SU-DHL-6 (cell line): ENCODE measurements at regions not wholly inside any gene's neighbourhood (a gene's known extent, or its start where the extent isn't known, plus 50 kb on each side); places are given as distances from the start of the nearest gene placed in this dataset.

Experiments
- H2AFZ ChIP-seq: fragments of 200-600 bp; sonication (generic); 2 replicates; pipeline ENCODE4 v1.6.1; 2014; ENCODE audit warnings: low read depth, mild to moderate bottlenecking, moderate library complexity, mixed read lengths, antibody characterized with exemption, low read length; ENCODE audit not compliant: severe bottlenecking
- H3F3A ChIP-seq: fragments of 200-600 bp; shearing (Covaris generic); 2 replicates; pipeline ENCODE4 v1.6.0; 2016; ENCODE audit warnings: antibody characterized with exemption, mild to moderate bottlenecking; ENCODE audit not compliant: insufficient read depth
- H3K27ac ChIP-seq: fragments of 200-600 bp; sonication (generic); 2 replicates; pipeline ENCODE4 v1.5.1; 2016; ENCODE audit warnings: low read depth, mild to moderate bottlenecking, low read length, moderate library complexity, mixed read lengths
- H3K27me3 ChIP-seq: fragments of 200-600 bp; sonication (generic), shearing (Covaris generic); 2 replicates; pipeline ENCODE4 v1.6.0; 2014; ENCODE audit warnings: mild to moderate bottlenecking, low read length
- H3K36me3 ChIP-seq: fragments of 200-600 bp; sonication (generic); 2 replicates; pipeline ENCODE4 v1.6.1; 2014; ENCODE audit warnings: mild to moderate bottlenecking, low read length, mixed read lengths
- H3K4me2 ChIP-seq: fragments of 300-600, 200-600 bp; shearing (Covaris generic), sonication (generic); 2 replicates; pipeline ENCODE4 v1.6.0; 2014; ENCODE audit warnings: low read length, low read depth, mild to moderate bottlenecking; ENCODE audit not compliant: poor library complexity, severe bottlenecking
- H3K4me3 ChIP-seq: fragments of 200-600 bp; sonication (generic); 2 replicates; pipeline ENCODE4 v1.5.1; 2014; ENCODE audit warnings: antibody characterized with exemption, low read length, mild to moderate bottlenecking, mixed read lengths; ENCODE audit not compliant: insufficient read depth, poor library complexity, severe bottlenecking
- H3K79me2 ChIP-seq: fragments of 200-600 bp; sonication (generic); 2 replicates; pipeline ENCODE4 v1.6.1; 2014; ENCODE audit warnings: mild to moderate bottlenecking, low read length, moderate library complexity; ENCODE audit not compliant: insufficient read depth
- H3K9ac ChIP-seq: fragments of 200-600 bp; sonication (generic); 2 replicates; pipeline ENCODE4 v1.7.0; 2014; ENCODE audit warnings: mild to moderate bottlenecking, low read length
- H3K9me2 ChIP-seq: fragments of 200-600 bp; sonication (generic); replicated peaks from 2 replicates; pipeline ENCODE4 v1.6.1; 2014; ENCODE audit warnings: low read length; ENCODE audit not compliant: insufficient read depth
- H3K9me3 ChIP-seq: fragments of 200-600 bp; sonication (generic); 2 replicates; pipeline ENCODE4 v1.6.1; 2014; ENCODE audit warnings: low read length, mixed read lengths; ENCODE audit not compliant: insufficient read depth
- H4K20me1 ChIP-seq: fragments of 200-600 bp; sonication (generic); 2 replicates; pipeline ENCODE4 v1.6.1; 2014; ENCODE audit warnings: low read depth, mild to moderate bottlenecking, antibody characterized with exemption, low read length, moderate library complexity, mixed read lengths
- CTCF ChIP-seq: fragments of 200-600 bp; sonication (generic); IDR thresholded peaks from one replicate; pipeline ENCODE4 v1.5.1; 2017; ENCODE audit warnings: antibody characterized with exemption, mild to moderate bottlenecking, low read length, moderate library complexity; ENCODE audit not compliant: insufficient read depth, poor library complexity, severe bottlenecking
- EZH2phosphoT487 ChIP-seq: fragments of 200-600 bp; sonication (generic), shearing (Covaris generic); conservative IDR thresholded peaks from 2 replicates; pipeline ENCODE4 v1.6.1; 2018; ENCODE audit warnings: mild to moderate bottlenecking, antibody characterized with exemption, low read length, moderate library complexity, mixed read lengths

GRCh38 chr1:195785830-195786229, 822.4 kb downstream of the KCNT2 start:
- Histone ChIP-seq H3K9me2 (no peaks in the 10 kb centered on the region), H3K9ac (no peak overlapping the region), H2AFZ (peak overlapping the region; percentile 71), H3K27ac (no peak overlapping the region), H3K9me3 (no peaks in the 10 kb centered on the region), H4K20me1 (no peaks in the 10 kb centered on the region), H3K4me3 (no peak overlapping the region), H3K36me3 (no peaks in the 10 kb centered on the region), H3K79me2 (no peaks in the 10 kb centered on the region), H3K27me3 (no peaks in the 10 kb centered on the region), H3K4me2 (no peak overlapping the region), H3F3A (no peaks in the 10 kb centered on the region)
- TF ChIP-seq CTCF: no peak

- no peak overlapping the region for H3K9ac ChIP-seq
- H3K9me2 ChIP-seq: no peaks in the 10 kb centered on the region
- H3K9me3 ChIP-seq: no peaks in the 10 kb centered on the region
- no peak overlapping the region for H3K4me2 ChIP-seq
- H3K79me2 ChIP-seq: no peaks in the 10 kb centered on the region
- no peak overlapping the region for H3K4me3 ChIP-seq
- no peak overlapping the region for H2AFZ ChIP-seq
- H3K27me3 ChIP-seq: no peaks in the 10 kb centered on the region
- H3K27ac ChIP-seq: no peak overlapping the region
- no peaks in the 10 kb centered on the region for H3F3A ChIP-seq
- no peaks in the 10 kb centered on the region for H4K20me1 ChIP-seq
- no peak for TF ChIP-seq CTCF
- TF ChIP-seq EZH2phosphoT487: no peak
- no peaks in the 10 kb centered on the region for H3K36me3 ChIP-seq
Measured at GRCh38 chr1:195773931-195774330, 834.3 kb downstream of the KCNT2 start.

- no peaks in the 10 kb centered on the region for H3K79me2 ChIP-seq
- H3K27me3 ChIP-seq: no peaks in the 10 kb centered on the region
- H3K4me3 ChIP-seq: no peak overlapping the region
- TF ChIP-seq EZH2phosphoT487: no peak
- no peak for TF ChIP-seq CTCF
- no peaks in the 10 kb centered on the region for H3F3A ChIP-seq
- no peaks in the 10 kb centered on the region for H3K9me3 ChIP-seq
- H3K27ac ChIP-seq: no peak overlapping the region
- H3K9ac ChIP-seq: no peak overlapping the region
- no peaks in the 10 kb centered on the region for H4K20me1 ChIP-seq
- no peak overlapping the region for H3K4me2 ChIP-seq
- no peaks in the 10 kb centered on the region for H3K36me3 ChIP-seq
- no peaks in the 10 kb centered on the region for H3K9me2 ChIP-seq
- H2AFZ ChIP-seq: peak overlapping the region; percentile 21
Measured at GRCh38 chr1:195769461-195769860, 838.8 kb downstream of the KCNT2 start.

- no peaks in the 10 kb centered on the region for H3F3A ChIP-seq
- H3K9me3 ChIP-seq: no peaks in the 10 kb centered on the region
- no peaks in the 10 kb centered on the region for H4K20me1 ChIP-seq
- no peaks in the 10 kb centered on the region for H3K27me3 ChIP-seq
- H3K4me3 ChIP-seq: no peak overlapping the region
- no peaks in the 10 kb centered on the region for H3K9me2 ChIP-seq
- H3K27ac ChIP-seq: no peak overlapping the region
- peak overlapping the region; percentile 21 for H2AFZ ChIP-seq
- TF ChIP-seq EZH2phosphoT487: no peak
- no peak for TF ChIP-seq CTCF
- H3K4me2 ChIP-seq: no peak overlapping the region
- H3K36me3 ChIP-seq: no peaks in the 10 kb centered on the region
- no peaks in the 10 kb centered on the region for H3K79me2 ChIP-seq
- no peak overlapping the region for H3K9ac ChIP-seq
Measured at GRCh38 chr1:195768936-195769335, 839.3 kb downstream of the KCNT2 start.
